GM12878 (cell line): ENCODE measurements at regions not wholly inside any gene's neighbourhood (a gene's known extent, or its start where the extent isn't known, plus 50 kb on each side); places are given as distances from the start of the nearest gene placed in this dataset.
"Not testable (repeated sequence)": the region's sequence is repeated elsewhere in the genome, so short reads cannot be mapped to it uniquely, and the experiment has no call there.

Source experiments
- CBX3 ChIP-seq: fragments of 200-600 bp; sonication (generic); IDR thresholded peaks from 2 replicates; pipeline ENCODE4 v1.6.1; 2016; ENCODE audit warnings: low read depth, borderline replicate concordance
- SUZ12 ChIP-seq: fragments of 200-600 bp; sonication (generic); IDR thresholded peaks from one replicate; pipeline ENCODE4 v1.6.1; 2018; ENCODE audit warnings: antibody characterized with exemption, mild to moderate bottlenecking; ENCODE audit not compliant: unreplicated experiment

- not testable (repeated sequence) for TF ChIP-seq CBX3, SUZ12
Measured at GRCh38 chr10:90119631-90120280, 418.4 kb downstream of the KIF20B start.
